IPS-18c (cell line): ENCODE measurements at regions not wholly inside any gene's neighbourhood (a gene's known extent, or its start where the extent isn't known, plus 50 kb on each side); places are given as distances from the start of the nearest gene placed in this dataset.
"Not testable (repeated sequence)": the region's sequence is repeated elsewhere in the genome, so short reads cannot be mapped to it uniquely, and the experiment has no call there.

Experiments used
- H3K4me3 ChIP-seq: 2 replicates; pipeline ENCODE4 v1.7.0; 2013; ENCODE audit warnings: low read depth, mild to moderate bottlenecking, low read length, moderate library complexity; ENCODE audit not compliant: insufficient read depth
- H3K9me3 ChIP-seq: one replicate; pipeline ENCODE4 v1.6.1; 2013; ENCODE audit warnings: mild to moderate bottlenecking, low read length, moderate library complexity; ENCODE audit not compliant: control insufficient read depth, insufficient read depth

GRCh38 chr6:166822609-166823008 is 133.7 kb downstream of the RNASET2 start:
- peaks cover 2% of the 10 kb centered on the region for H3K9me3 ChIP-seq
- H3K4me3 ChIP-seq, result no peak overlapping the region

DNA sequence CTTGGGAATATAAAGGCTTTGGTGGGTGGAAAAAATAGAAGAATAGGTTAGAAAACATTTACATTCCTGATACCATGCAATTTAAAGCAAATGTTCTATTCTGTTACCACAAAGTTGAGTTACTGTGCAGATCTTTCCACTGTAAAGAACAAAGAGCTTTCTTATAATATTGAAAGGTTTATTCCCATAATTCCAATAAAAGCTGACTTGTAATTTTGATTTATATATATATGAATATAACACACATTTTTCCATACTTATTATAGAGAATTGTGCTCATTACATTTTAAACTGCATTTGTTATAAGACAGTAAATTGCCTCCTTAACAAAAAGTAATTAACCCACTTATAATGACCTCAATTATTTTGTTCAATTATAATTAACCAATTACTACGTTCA is 135.9 kb downstream of the RNASET2 start:
- Histone ChIP-seq H3K4me3 (no peak overlapping the region), H3K9me3 (peaks cover 2% of the 10 kb centered on the region)

DNA sequence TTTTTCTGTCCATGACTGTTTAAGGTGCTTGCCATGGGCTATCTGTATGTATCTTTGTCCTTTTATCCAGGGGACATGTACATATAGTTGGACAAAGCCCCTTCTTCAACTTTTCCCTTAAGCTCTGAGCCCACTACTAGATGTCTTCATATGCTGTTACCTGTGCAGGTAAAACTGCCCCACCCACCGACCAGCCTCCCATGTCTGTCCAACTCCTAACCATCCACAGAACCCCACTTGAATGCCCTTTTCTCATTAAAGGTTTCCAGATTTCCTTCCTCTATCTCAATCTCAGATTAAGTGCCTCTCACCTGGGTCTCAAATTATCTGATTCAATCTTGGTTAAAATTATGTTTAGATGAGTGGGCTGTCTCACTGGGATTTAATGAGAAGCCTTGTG is 136.3 kb downstream of the RNASET2 start:
- H3K9me3 ChIP-seq, result peaks cover 2% of the 10 kb centered on the region
- no peak overlapping the region for H3K4me3 ChIP-seq

DNA sequence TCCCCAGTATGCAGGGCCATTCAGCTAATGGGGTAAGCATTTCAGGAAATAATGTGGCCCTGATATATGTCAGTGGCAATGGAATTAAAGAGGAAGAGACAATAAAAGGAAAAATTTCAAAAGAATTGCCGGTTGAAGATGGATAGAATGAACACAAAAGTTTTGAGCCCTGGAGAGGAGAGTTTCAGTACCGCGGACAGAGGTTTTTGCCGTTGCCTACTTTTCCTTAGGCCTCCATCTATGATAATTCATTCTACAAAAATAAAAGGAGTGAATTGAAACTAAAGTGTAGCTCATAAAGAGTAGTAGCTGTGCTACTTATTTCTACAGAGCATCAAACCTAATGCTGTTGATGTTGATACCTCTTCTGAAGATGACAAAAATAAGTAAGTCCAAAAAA is 140.7 kb downstream of the RNASET2 start:
- H3K4me3 ChIP-seq, result no peak overlapping the region
- no peaks in the 10 kb centered on the region for H3K9me3 ChIP-seq

DNA sequence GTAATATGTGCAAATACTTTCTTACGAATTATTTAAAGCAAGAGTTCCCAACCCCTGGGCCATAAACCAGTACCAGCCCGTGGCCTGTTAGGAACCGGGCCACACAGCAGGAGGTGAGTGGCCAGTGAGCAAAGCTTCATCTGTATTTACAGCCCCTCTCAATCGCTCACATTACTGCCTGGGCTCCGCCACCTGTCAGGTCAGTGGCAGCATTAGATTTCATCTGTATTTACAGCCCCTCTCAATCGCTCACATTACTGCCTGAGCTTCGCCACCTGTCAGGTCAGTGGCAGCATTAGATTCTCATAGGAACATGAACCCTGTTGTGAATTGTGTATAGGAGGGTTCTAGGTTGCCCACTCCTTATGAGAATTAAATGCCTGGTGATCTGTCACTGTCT is 142.0 kb downstream of the RNASET2 start:
- Histone ChIP-seq H3K9me3 (no peaks in the 10 kb centered on the region), H3K4me3 (no peak overlapping the region)

DNA sequence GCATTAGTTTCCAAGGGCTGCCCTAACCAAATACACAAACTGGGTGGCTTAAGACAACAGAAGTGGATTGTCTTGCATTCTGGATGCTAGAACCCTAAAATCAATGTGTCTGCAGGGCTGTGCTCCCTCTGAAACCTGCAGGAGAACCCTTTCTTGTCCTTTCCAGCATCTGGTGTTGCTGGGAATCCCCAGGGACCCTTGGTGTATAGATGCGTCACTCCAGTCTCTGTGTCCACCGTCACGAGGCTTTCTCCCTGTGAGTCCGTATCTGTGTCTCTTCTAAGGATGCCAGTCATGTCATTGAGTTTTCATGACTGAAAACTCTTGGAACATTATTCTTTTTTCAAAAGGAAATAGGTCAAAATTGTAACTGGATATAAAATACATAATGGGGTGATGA is 142.9 kb downstream of the RNASET2 start:
- no peaks in the 10 kb centered on the region for H3K9me3 ChIP-seq
- H3K4me3 ChIP-seq, result no peak overlapping the region

- H3K9me3 ChIP-seq, result peaks cover 2% of the 10 kb centered on the region
- no peak overlapping the region for H3K4me3 ChIP-seq
These were observed 145.5 kb downstream of the RNASET2 start for GRCh38 chr6:166810864-166811263.

GRCh38 chr6:166809721-166810120 is 146.6 kb downstream of the RNASET2 start:
- Histone ChIP-seq H3K4me3 (no peak overlapping the region), H3K9me3 (peaks cover 2% of the 10 kb centered on the region)

GRCh38 chr6:166806962-166807757 is 149.2 kb downstream of the RNASET2 start:
- peaks cover 2% of the 10 kb centered on the region for H3K9me3 ChIP-seq
- H3K4me3 ChIP-seq, result no peak overlapping the region

DNA sequence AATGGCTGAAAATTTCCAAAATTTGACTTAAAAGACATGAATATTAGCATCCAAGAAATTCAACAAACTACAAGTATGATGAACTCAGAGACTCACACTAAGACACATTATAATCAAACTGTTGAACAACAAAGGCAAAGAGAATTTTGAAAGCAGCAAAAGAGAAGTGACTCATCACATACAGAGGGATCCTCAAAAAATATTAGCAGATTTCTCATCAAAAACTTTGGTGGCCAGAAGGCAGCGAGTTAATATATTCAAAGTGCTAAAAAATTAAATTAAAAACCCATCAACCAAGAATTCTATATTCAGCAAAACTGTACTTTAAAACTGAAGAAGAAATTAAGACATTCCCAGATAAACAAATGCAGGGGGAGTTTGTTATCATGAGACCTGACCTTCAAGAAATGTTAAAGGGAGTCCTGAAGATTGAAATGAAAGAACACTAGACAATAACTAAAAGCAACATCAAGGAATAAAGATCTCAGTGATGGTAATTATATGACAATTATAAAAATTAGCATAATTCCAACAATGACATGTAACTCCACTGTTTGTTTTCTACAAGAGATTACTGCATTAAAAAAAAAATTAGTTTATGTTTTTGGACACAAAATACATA is 150.0 kb downstream of the RNASET2 start:
- no peak overlapping the region for H3K4me3 ChIP-seq
- peaks cover 2% of the 10 kb centered on the region for H3K9me3 ChIP-seq

GRCh38 chr6:166803471-166803870 is 152.9 kb downstream of the RNASET2 start:
- peaks cover 2% of the 10 kb centered on the region for H3K9me3 ChIP-seq
- H3K4me3 ChIP-seq, result no peak overlapping the region

DNA sequence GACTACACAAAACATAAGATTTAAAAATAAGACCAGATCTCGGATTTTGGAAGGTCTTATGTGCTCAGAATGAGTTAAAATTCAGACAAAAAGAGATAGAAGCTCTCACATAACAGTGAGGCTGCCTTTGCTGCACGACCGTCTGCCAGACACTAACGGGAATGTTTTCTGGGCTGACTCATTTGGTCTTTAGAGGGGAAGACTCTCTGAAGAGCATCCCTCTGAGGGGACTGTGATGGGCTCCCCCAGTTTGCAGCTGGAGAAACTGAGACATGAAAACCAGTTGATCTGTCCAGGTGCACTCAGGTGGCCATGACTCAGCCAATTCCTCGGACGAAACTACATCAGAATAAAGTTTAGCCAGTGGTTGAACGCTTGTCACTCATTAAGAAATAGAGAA is 153.9 kb downstream of the RNASET2 start:
- no peak overlapping the region for H3K4me3 ChIP-seq
- peaks cover 2% of the 10 kb centered on the region for H3K9me3 ChIP-seq

GRCh38 chr6:166800137-166800536 is 156.2 kb downstream of the RNASET2 start:
- Histone ChIP-seq H3K9me3 (no peaks in the 10 kb centered on the region), H3K4me3 (no peak overlapping the region)

GRCh38 chr6:166798652-166799051 is 157.7 kb downstream of the RNASET2 start:
- H3K9me3 ChIP-seq, result no peaks in the 10 kb centered on the region
- no peak overlapping the region for H3K4me3 ChIP-seq

GRCh38 chr6:166796610-166797009 is 159.7 kb downstream of the RNASET2 start:
- H3K4me3 ChIP-seq, result no peak overlapping the region
- H3K9me3 ChIP-seq, result no peaks in the 10 kb centered on the region

GRCh38 chr6:166795879-166796278 is 160.5 kb downstream of the RNASET2 start:
- Histone ChIP-seq H3K9me3 (no peaks in the 10 kb centered on the region), H3K4me3 (no peak overlapping the region)

- not testable (repeated sequence) for H3K4me3 ChIP-seq, H3K9me3 ChIP-seq
These were observed 163.8 kb upstream of the RPS6KA2 start for GRCh38 chr6:166790808-166791207.

GRCh38 chr6:166788846-166789529 is 161.9 kb upstream of the RPS6KA2 start:
- not testable (repeated sequence) for H3K9me3 ChIP-seq, H3K4me3 ChIP-seq
